B cell (primary cell): ENCODE measurements at regions not wholly inside any gene's neighbourhood (a gene's known extent, or its start where the extent isn't known, plus 50 kb on each side); places are given as distances from the start of the nearest gene placed in this dataset.

Source experiments
- ATAC-seq: fragments of 200-7000 bp; cut with Tn5 transposase; one replicate; pipeline ENCODE4 v1.10.0; 2021; ENCODE audit warnings: low read depth, mild to moderate bottlenecking, moderate number of reproducible peaks, moderate library complexity
- CTCF ChIA-PET: fragments of 350-600 bp; sonication (Branson Sonifier 250); formaldehyde crosslinking; loops from one replicate; lab custom pipeline; 2021; ENCODE audit warnings: antibody characterized with exemption, inconsistent platforms; lab: Charles Lee
- POLR2A ChIA-PET: fragments of 350-600 bp; sonication (Branson Sonifier 250); formaldehyde crosslinking; loops from one replicate; lab custom pipeline; 2021; ENCODE audit warnings: antibody characterized with exemption; lab: Charles Lee
- DNase-seq: peaks from one replicate; pipeline ENCODE4 v3.0.0; 2013
- H2AFZ ChIP-seq: 2 replicates; pipeline ENCODE4 v1.6.1; 2012; ENCODE audit warnings: mild to moderate bottlenecking, low read depth, low read length; ENCODE audit not compliant: insufficient read depth, poor library complexity, severe bottlenecking
- H3K27ac ChIP-seq, 2 donors: 1 replicate in 1 of 2; 2 replicates in 1 of 2; pipeline ENCODE4 v1.5.1; 2012 to 2013; ENCODE audit warnings: low read length in 2 of 2, mild to moderate bottlenecking in 2 of 2, moderate library complexity in 1 of 2
- H3K27me3 ChIP-seq, 4 experiments: fragments of 200-600 bp in 1 of 4; sonication (generic) in 1 of 4; replicated peaks in 1 of 4; 1 replicate in 2 of 4; 2 replicates in 2 of 4; pipeline versions ENCODE4 v1.6.1 to v1.7.0; 2013 to 2016; ENCODE audit warnings: low read length in 3 of 4, mild to moderate bottlenecking in 2 of 4, mixed read lengths in 1 of 4, moderate library complexity in 1 of 4; ENCODE audit not compliant: insufficient read depth in 4 of 4, control insufficient read depth in 3 of 4; ENCODE audit errors: control extremely low read depth in 1 of 4
- H3K36me3 ChIP-seq, 2 experiments: replicated peaks in 1 of 2; 1 replicate in 1 of 2; 2 replicates in 1 of 2; pipeline versions ENCODE4 v1.6.1 to v1.7.1; 2013; ENCODE audit warnings: low read length in 1 of 2; ENCODE audit not compliant: insufficient read depth in 2 of 2, control insufficient read depth in 1 of 2; ENCODE audit errors: control extremely low read depth in 1 of 2, extremely low read depth in 1 of 2
- H3K4me1 ChIP-seq, 2 donors: fragments of 200-600 bp in 1 of 2; sonication (generic) in 1 of 2; 1 replicate in 1 of 2; 2 replicates in 1 of 2; pipeline versions ENCODE4 v1.5.1 to v1.6.1; 2013 to 2017; ENCODE audit warnings: low read length in 2 of 2; ENCODE audit not compliant: control insufficient read depth in 2 of 2, insufficient read depth in 2 of 2
- H3K4me2 ChIP-seq: replicated peaks from 2 replicates; pipeline ENCODE3; 2012; ENCODE audit warnings: mild to moderate bottlenecking, low read depth, low read length; ENCODE audit not compliant: poor library complexity, severe bottlenecking
- H3K4me3 ChIP-seq, 5 experiments: fragments of 200-600 bp in 1 of 5; sonication (generic) in 1 of 5; 1 replicate in 3 of 5; 2 replicates in 2 of 5; pipeline versions ENCODE4 v1.5.1 to v1.7.0; 2011 to 2016; ENCODE audit warnings: low read length in 4 of 5, mild to moderate bottlenecking in 4 of 5, low read depth in 2 of 5, control low read depth in 1 of 5, moderate library complexity in 1 of 5; ENCODE audit not compliant: insufficient read depth in 1 of 5; ENCODE audit errors: control extremely low read depth in 1 of 5, extremely low read depth in 1 of 5
- H3K79me2 ChIP-seq: fragments of 200-600 bp; sonication (generic); one replicate; pipeline ENCODE4 v1.6.0; 2016; ENCODE audit warnings: low read length; ENCODE audit not compliant: control insufficient read depth, insufficient read depth
- H3K9ac ChIP-seq: fragments of 200-600 bp; sonication (generic); 2 replicates; pipeline ENCODE4 v1.6.1; 2017; ENCODE audit warnings: mild to moderate bottlenecking, low read length, moderate library complexity
- H3K9me3 ChIP-seq, 3 donors: one replicate each; pipeline versions ENCODE4 v1.6.1 to v1.7.1; 2013; ENCODE audit warnings: low read length in 2 of 3; ENCODE audit not compliant: control insufficient read depth in 2 of 3, insufficient read depth in 1 of 3; ENCODE audit errors: control extremely low read depth in 1 of 3
- H4K20me1 ChIP-seq: 2 replicates; pipeline ENCODE4 v1.6.0; 2012; ENCODE audit warnings: mild to moderate bottlenecking, low read length; ENCODE audit not compliant: insufficient read depth, control insufficient read depth, poor library complexity, severe bottlenecking
- H3K27ac Mint-ChIP-seq: one replicate; pipeline ENCODE4 v1.8.0; 2021; ENCODE audit warnings: mixed read lengths
- H3K27me3 Mint-ChIP-seq: one replicate; pipeline ENCODE4 v1.8.0; 2021; ENCODE audit warnings: mixed read lengths
- H3K4me1 Mint-ChIP-seq: one replicate; pipeline ENCODE4 v1.8.0; 2021; ENCODE audit warnings: mixed read lengths
- H3K4me3 Mint-ChIP-seq: one replicate; pipeline ENCODE4 v1.8.0; 2021; ENCODE audit warnings: mixed read lengths
- H3K9me3 Mint-ChIP-seq: one replicate; pipeline ENCODE4 v1.8.0; 2022; ENCODE audit warnings: mixed read lengths; ENCODE audit not compliant: insufficient read depth
- EZH2 ChIP-seq: IDR thresholded peaks from 2 replicates; pipeline ENCODE4 v1.6.1; 2012; ENCODE audit warnings: borderline replicate concordance, low read depth, mild to moderate bottlenecking, moderate library complexity, low read length; ENCODE audit not compliant: insufficient read depth, poor library complexity, severe bottlenecking
- WGBS: methylation state at CpG from one replicate; pipeline ENCODE4 v1.1.5; 2013; ENCODE audit warnings: missing lambda C conversion rate; ENCODE audit not compliant: insufficient coverage; 5-methylcytosine and 5-hydroxymethylcytosine counted together
- intact Hi-C: fragments of 100-400 bp; cut with micrococcal nuclease; formaldehyde crosslinking; loops from one replicate; pipeline ENCODE4 v1.10.0; 2022
- TF ChIP-seq, protein P1 (sequence below): fragments of 200-600 bp; IDR thresholded peaks from one replicate; pipeline ENCODE4 v1.8.0; 2022; ENCODE audit warnings: antibody characterized with exemption, mild to moderate bottlenecking

DNA sequence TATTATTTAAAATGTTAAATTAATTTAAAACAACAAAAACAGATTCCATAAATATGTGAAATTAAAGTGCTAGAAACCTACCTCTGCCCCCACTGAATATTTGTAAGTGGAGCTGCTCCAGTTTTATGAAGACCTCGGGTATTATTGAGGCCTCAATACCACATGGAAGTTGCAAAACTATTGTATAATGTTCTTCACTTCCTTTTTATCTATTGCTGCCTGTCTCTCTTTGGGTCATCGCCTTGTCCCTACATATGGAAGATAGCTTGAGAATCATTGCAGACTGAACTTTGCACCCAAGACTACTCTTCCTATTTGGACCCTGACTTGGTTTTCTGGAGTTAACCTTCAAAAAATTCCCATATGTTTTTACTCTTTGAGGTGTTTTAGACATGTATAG is 212.1 kb upstream of the NETO1 start:
- H3K9me3 Mint-ChIP-seq = peaks cover 6% of the 10 kb centered on the region
- ATAC-seq (no peak), DNase-seq (no peak)
- intact Hi-C loops = no loop called here
- Histone ChIP-seq H3K36me3 (peaks cover 0 to 2% of the 10 kb centered on the region in 2 experiments), H3K9ac (no peak overlapping the region), H3K27me3 (no peaks in the 10 kb centered on the region), H3K27ac (no peak overlapping the region), H3K4me2 (no peak overlapping the region), H2AFZ (no peak overlapping the region), H3K9me3 (peaks cover 0 to 3% (median 0%) of the 10 kb centered on the region in 3 donors), H3K4me1 (peaks cover 5 to 11% of the 10 kb centered on the region in 2 donors), H4K20me1 (no peaks in the 10 kb centered on the region), H3K4me3 (no peak overlapping the region), H3K79me2 (no peaks in the 10 kb centered on the region)
- TF ChIP-seq, protein P1, sequence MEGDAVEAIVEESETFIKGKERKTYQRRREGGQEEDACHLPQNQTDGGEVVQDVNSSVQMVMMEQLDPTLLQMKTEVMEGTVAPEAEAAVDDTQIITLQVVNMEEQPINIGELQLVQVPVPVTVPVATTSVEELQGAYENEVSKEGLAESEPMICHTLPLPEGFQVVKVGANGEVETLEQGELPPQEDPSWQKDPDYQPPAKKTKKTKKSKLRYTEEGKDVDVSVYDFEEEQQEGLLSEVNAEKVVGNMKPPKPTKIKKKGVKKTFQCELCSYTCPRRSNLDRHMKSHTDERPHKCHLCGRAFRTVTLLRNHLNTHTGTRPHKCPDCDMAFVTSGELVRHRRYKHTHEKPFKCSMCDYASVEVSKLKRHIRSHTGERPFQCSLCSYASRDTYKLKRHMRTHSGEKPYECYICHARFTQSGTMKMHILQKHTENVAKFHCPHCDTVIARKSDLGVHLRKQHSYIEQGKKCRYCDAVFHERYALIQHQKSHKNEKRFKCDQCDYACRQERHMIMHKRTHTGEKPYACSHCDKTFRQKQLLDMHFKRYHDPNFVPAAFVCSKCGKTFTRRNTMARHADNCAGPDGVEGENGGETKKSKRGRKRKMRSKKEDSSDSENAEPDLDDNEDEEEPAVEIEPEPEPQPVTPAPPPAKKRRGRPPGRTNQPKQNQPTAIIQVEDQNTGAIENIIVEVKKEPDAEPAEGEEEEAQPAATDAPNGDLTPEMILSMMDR = no peak
- TF ChIP-seq EZH2 = no peak
- ChIA-PET POLR2A (no interaction called here), CTCF (no interaction called here)
- no peak overlapping the region for H3K4me3 Mint-ChIP-seq
- WGBS = no CpG with 5 or more reads among the region's 2 CpGs
- peaks cover 31% of the 10 kb centered on the region for H3K4me1 Mint-ChIP-seq
- no peaks in the 10 kb centered on the region for H3K27me3 Mint-ChIP-seq
- H3K27ac Mint-ChIP-seq = no peak overlapping the region

DNA sequence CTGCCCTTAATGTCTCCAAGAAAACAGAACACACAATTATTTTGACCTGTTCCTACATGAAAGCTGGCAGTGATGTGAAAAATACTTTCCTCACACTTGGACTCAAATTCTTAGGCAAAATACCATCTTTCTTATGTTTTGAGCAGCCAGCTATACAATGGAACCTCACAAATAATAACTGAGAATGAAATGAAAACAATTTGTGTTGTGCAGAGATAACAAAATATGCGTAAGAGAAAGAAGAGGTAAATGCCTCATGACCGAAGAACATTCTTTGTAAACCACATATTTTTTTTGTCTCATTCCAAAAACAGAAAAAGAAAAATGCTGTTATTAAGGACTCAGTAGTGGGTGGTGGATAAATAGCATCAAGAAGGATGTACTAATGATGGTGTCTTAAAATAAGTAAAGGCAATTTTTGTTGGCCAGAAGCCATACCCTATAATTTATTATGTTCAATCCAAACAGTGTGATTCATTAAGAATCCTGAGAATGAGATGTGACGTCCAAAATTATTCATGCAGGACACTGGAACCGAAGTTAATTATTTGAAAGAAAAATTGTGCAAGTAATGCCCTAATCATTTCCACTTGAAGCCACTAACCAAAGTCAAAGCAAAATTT is 193.0 kb upstream of the NETO1 start:
- H3K9ac ChIP-seq = no peak overlapping the region
- no peaks in the 10 kb centered on the region for H4K20me1 ChIP-seq
- H3K27me3 ChIP-seq = no peaks in the 10 kb centered on the region
- ChIA-PET CTCF (no interaction called here), POLR2A (no interaction called here)
- Mint-ChIP-seq H3K27ac (no peak overlapping the region), H3K27me3 (no peaks in the 10 kb centered on the region), H3K4me3 (no peak overlapping the region), H3K9me3 (no peaks in the 10 kb centered on the region), H3K4me1 (no peaks in the 10 kb centered on the region)
- no peaks in the 10 kb centered on the region for H3K4me1 ChIP-seq
- H3K27ac ChIP-seq = no peak overlapping the region
- H2AFZ ChIP-seq = no peak overlapping the region
- H3K4me3 ChIP-seq = no peak overlapping the region
- DNase-seq = no peak
- H3K36me3 ChIP-seq = no peaks in the 10 kb centered on the region
- ATAC-seq = no peak
- intact Hi-C loops = no loop called here
- no CpG with 5 or more reads among the region's 4 CpGs for WGBS
- H3K9me3 ChIP-seq = no peaks in the 10 kb centered on the region
- TF ChIP-seq EZH2 = no peak
- TF ChIP-seq, protein P1 = no peak
- no peaks in the 10 kb centered on the region for H3K79me2 ChIP-seq
- H3K4me2 ChIP-seq = no peak overlapping the region
